Esophagus (tissue), 2 donors: ENCODE measurements at regions not wholly inside any gene's neighbourhood (a gene's known extent, or its start where the extent isn't known, plus 50 kb on each side); places are given as distances from the start of the nearest gene placed in this dataset.

Experiments
- H3K27ac ChIP-seq, 2 donors: one replicate each; pipeline ENCODE4 v1.5.1; 2013; ENCODE audit warnings: low read depth in 2 of 2, mild to moderate bottlenecking in 2 of 2, inconsistent platforms in 1 of 2, low read length in 1 of 2, moderate library complexity in 1 of 2
- H3K27me3 ChIP-seq, 2 donors: one replicate each; pipeline ENCODE4 v1.6.1; 2013; ENCODE audit warnings: low read length in 2 of 2, control low read depth in 1 of 2, mild to moderate bottlenecking in 1 of 2; ENCODE audit not compliant: insufficient read depth in 2 of 2, control insufficient read depth in 1 of 2
- H3K36me3 ChIP-seq, 2 donors: one replicate each; pipeline ENCODE4 v1.6.1; 2013; ENCODE audit warnings: low read length in 1 of 2; ENCODE audit not compliant: control insufficient read depth in 2 of 2, insufficient read depth in 2 of 2
- H3K4me1 ChIP-seq, 2 donors: one replicate each; pipeline ENCODE4 v1.6.1; 2013; ENCODE audit warnings: low read length in 1 of 2; ENCODE audit not compliant: control insufficient read depth in 2 of 2, insufficient read depth in 2 of 2
- H3K4me3 ChIP-seq, 2 donors: one replicate each; pipeline ENCODE4 v1.5.1; 2013; ENCODE audit warnings: low read length in 2 of 2, mild to moderate bottlenecking in 2 of 2, low read depth in 1 of 2, moderate library complexity in 1 of 2
- H3K9me3 ChIP-seq, 2 donors: one replicate each; pipeline ENCODE4 v1.6.1; 2013; ENCODE audit warnings: mild to moderate bottlenecking in 2 of 2, low read depth in 1 of 2, low read length in 1 of 2, moderate library complexity in 1 of 2; ENCODE audit not compliant: control insufficient read depth in 2 of 2, insufficient read depth in 1 of 2
- WGBS, 2 donors: extraction: QIAGEN DNeasy Blood & Tissue Kit; methylation state at CpG; one replicate each; pipeline ENCODE4 v1.1.7; 2013; 5-methylcytosine and 5-hydroxymethylcytosine counted together
- donor health status: healthy with polysubstance abuse.
- donor health status: Bipolar disorder and iron deficiency.

- Histone ChIP-seq H3K27me3 (no peaks in the 10 kb centered on the region), H3K4me3 (no peak overlapping the region), H3K4me1 (peaks cover 0 to 3% of the 10 kb centered on the region in 2 donors), H3K9me3 (no peaks in the 10 kb centered on the region), H3K36me3 (no peaks in the 10 kb centered on the region), H3K27ac (no peak overlapping the region)
- WGBS, 2 donors: 78 to 86% methylated on average over 4 of the region's 4 CpGs
These were observed 74.8 kb upstream of the MLN start for GRCh38 chr6:33878562-33878961.

- H3K9me3 ChIP-seq: no peaks in the 10 kb centered on the region
- H3K4me1 ChIP-seq: peaks cover 0 to 3% of the 10 kb centered on the region in 2 donors
- no peaks in the 10 kb centered on the region for H3K36me3 ChIP-seq
- no peak overlapping the region for H3K27ac ChIP-seq
- 66 to 69% methylated on average over 7 of the region's 7 CpGs for WGBS, 2 donors
- no peak overlapping the region for H3K4me3 ChIP-seq
- no peaks in the 10 kb centered on the region for H3K27me3 ChIP-seq
These were observed 74.3 kb upstream of the MLN start for GRCh38 chr6:33877982-33878535.

- H3K27me3 ChIP-seq: no peaks in the 10 kb centered on the region
- no peak overlapping the region for H3K4me3 ChIP-seq
- H3K36me3 ChIP-seq: no peaks in the 10 kb centered on the region
- H3K27ac ChIP-seq: no peak overlapping the region
- 91% methylated on average over 5 of the region's 5 CpGs for WGBS, 2 donors
- no peaks in the 10 kb centered on the region for H3K9me3 ChIP-seq
- no peaks in the 10 kb centered on the region for H3K4me1 ChIP-seq
These were observed 71.9 kb upstream of the MLN start for GRCh38 chr6:33875696-33876095.

- H3K9me3 ChIP-seq: no peaks in the 10 kb centered on the region
- WGBS, 2 donors: 41 to 52% methylated on average over 6 of the region's 6 CpGs
These were observed 71.4 kb upstream of the MLN start for GRCh38 chr6:33875141-33875581.

GRCh38 chr6:33874136-33874760 lies 70.4 kb upstream of the MLN start:
- Histone ChIP-seq H3K27ac (no peak overlapping the region), H3K36me3 (no peaks in the 10 kb centered on the region), H3K4me3 (no peak overlapping the region), H3K4me1 (no peaks in the 10 kb centered on the region), H3K27me3 (no peaks in the 10 kb centered on the region), H3K9me3 (no peaks in the 10 kb centered on the region)
- 92 to 94% methylated on average over 17 of the region's 17 CpGs for WGBS, 2 donors

More at GRCh38 chr6:33875141-33875581, 71.4 kb upstream of the MLN start:
- H3K36me3 ChIP-seq: no peaks in the 10 kb centered on the region
- no peak overlapping the region for H3K4me3 ChIP-seq
- H3K27me3 ChIP-seq: no peaks in the 10 kb centered on the region
- no peak overlapping the region for H3K27ac ChIP-seq
- no peaks in the 10 kb centered on the region for H3K4me1 ChIP-seq

- WGBS, 2 donors: 87 to 92% methylated on average over 7 of the region's 7 CpGs
- no peak overlapping the region for H3K27ac ChIP-seq
- no peaks in the 10 kb centered on the region for H3K27me3 ChIP-seq
- no peaks in the 10 kb centered on the region for H3K9me3 ChIP-seq
- no peak overlapping the region for H3K4me3 ChIP-seq
- no peaks in the 10 kb centered on the region for H3K36me3 ChIP-seq
- H3K4me1 ChIP-seq: no peaks in the 10 kb centered on the region
These were observed 69.0 kb upstream of the MLN start for GRCh38 chr6:33872761-33873160.

GRCh38 chr6:33869826-33870423 lies 66.1 kb upstream of the MLN start:
- no peaks in the 10 kb centered on the region for H3K9me3 ChIP-seq
- no peaks in the 10 kb centered on the region for H3K4me1 ChIP-seq
- H3K27me3 ChIP-seq: peaks cover 0 to 2% of the 10 kb centered on the region in 2 donors
- no peak overlapping the region for H3K4me3 ChIP-seq
- H3K27ac ChIP-seq: no peak overlapping the region
- WGBS, 2 donors: 68% methylated on average over 11 of the region's 11 CpGs
- no peaks in the 10 kb centered on the region for H3K36me3 ChIP-seq

- peaks cover 0 to 2% of the 10 kb centered on the region in 2 donors for H3K27me3 ChIP-seq
- no peak overlapping the region for H3K4me3 ChIP-seq
- no peaks in the 10 kb centered on the region for H3K9me3 ChIP-seq
- H3K4me1 ChIP-seq: no peaks in the 10 kb centered on the region
- no peaks in the 10 kb centered on the region for H3K36me3 ChIP-seq
- 72 to 91% methylated on average over 5 of the region's 5 CpGs for WGBS, 2 donors
- H3K27ac ChIP-seq: no peak overlapping the region
These were observed 65.3 kb upstream of the MLN start for GRCh38 chr6:33869121-33869520.

GRCh38 chr6:33868141-33868540 lies 64.3 kb upstream of the MLN start:
- Histone ChIP-seq H3K27ac (no peak overlapping the region), H3K27me3 (peaks cover 0 to 2% of the 10 kb centered on the region in 2 donors), H3K36me3 (no peaks in the 10 kb centered on the region), H3K9me3 (no peaks in the 10 kb centered on the region), H3K4me1 (no peaks in the 10 kb centered on the region), H3K4me3 (no peak overlapping the region)
- 85 to 89% methylated on average over 3 of the region's 3 CpGs for WGBS, 2 donors
